GM12874 (cell line): ENCODE measurements at regions not wholly inside any gene's neighbourhood (a gene's known extent, or its start where the extent isn't known, plus 50 kb on each side); places are given as distances from the start of the nearest gene placed in this dataset.

ENCODE experiments used
- CTCF ChIP-seq: IDR thresholded peaks from 2 replicates; pipeline ENCODE4 v1.5.1; 2011; ENCODE audit warnings: low read depth, mild to moderate bottlenecking, control low read depth, low read length, moderate library complexity; ENCODE audit not compliant: insufficient read depth

GRCh38 chr10:88122145-88122544 is 258.7 kb downstream of the PTEN start:
- no peak for TF ChIP-seq CTCF

GRCh38 chr10:88122576-88122975 is 259.2 kb downstream of the PTEN start:
- TF ChIP-seq CTCF: no peak

- no peak for TF ChIP-seq CTCF
Observed at GRCh38 chr10:88125766-88126165, 262.3 kb downstream of the PTEN start.

- TF ChIP-seq CTCF: no peak
Observed at GRCh38 chr10:88126699-88127098, 263.3 kb downstream of the PTEN start.

GRCh38 chr10:88127269-88127668 is 263.8 kb downstream of the PTEN start:
- no peak for TF ChIP-seq CTCF

GRCh38 chr10:88127766-88128165 is 264.3 kb downstream of the PTEN start:
- no peak for TF ChIP-seq CTCF

GRCh38 chr10:88129013-88129412 is 265.6 kb downstream of the PTEN start:
- no peak for TF ChIP-seq CTCF

- TF ChIP-seq CTCF: no peak
Observed at GRCh38 chr10:88130912-88131311, 267.5 kb downstream of the PTEN start.
